ENCODE measurements at regions not wholly inside any gene's neighbourhood (a gene's known extent, or its start where the extent isn't known, plus 50 kb on each side); places are given as distances from the start of the nearest gene placed in this dataset.

DNA sequence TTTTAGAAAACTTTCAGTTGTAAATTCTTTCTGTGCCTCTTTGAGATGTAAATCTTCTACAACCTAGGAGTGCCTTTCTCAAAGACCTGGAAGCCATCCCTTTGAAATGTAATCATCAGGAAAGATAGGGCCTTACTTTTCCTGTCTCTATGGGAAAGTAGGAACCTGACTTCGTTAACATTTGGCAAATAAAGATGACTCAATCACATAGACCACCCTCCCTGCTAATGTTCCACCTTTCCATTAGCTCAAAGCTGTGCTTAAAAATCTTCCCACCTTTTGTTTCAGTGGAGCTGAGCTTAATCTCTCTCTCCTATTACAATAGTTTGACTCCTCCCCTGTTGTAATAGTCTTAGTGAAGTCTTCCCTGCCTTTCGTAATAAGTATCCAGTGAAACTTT lies 247.7 kb downstream of the OLFM4 start:
- TF ChIP-seq, protein P1, sequence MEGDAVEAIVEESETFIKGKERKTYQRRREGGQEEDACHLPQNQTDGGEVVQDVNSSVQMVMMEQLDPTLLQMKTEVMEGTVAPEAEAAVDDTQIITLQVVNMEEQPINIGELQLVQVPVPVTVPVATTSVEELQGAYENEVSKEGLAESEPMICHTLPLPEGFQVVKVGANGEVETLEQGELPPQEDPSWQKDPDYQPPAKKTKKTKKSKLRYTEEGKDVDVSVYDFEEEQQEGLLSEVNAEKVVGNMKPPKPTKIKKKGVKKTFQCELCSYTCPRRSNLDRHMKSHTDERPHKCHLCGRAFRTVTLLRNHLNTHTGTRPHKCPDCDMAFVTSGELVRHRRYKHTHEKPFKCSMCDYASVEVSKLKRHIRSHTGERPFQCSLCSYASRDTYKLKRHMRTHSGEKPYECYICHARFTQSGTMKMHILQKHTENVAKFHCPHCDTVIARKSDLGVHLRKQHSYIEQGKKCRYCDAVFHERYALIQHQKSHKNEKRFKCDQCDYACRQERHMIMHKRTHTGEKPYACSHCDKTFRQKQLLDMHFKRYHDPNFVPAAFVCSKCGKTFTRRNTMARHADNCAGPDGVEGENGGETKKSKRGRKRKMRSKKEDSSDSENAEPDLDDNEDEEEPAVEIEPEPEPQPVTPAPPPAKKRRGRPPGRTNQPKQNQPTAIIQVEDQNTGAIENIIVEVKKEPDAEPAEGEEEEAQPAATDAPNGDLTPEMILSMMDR (optimal IDR thresholded peaks at IDR 0.05 in 1 of 3, IDR thresholded peaks at IDR 0.05 in 1 of 3, conservative IDR thresholded peaks at IDR 0.05 in 1 of 3; ENCODE audit: extremely low read depth in 1 of 3, insufficient read depth in 2 of 3, low read length in 3 of 3) = no peak
- no peak for TF ChIP-seq EZH2 (IDR thresholded peaks at IDR 0.05; ENCODE audit: low read length)
